NCI-H524 (cell line): ENCODE measurements at regions not wholly inside any gene's neighbourhood (a gene's known extent, or its start where the extent isn't known, plus 50 kb on each side); places are given as distances from the start of the nearest gene placed in this dataset.
"Not testable (repeated sequence)": the region's sequence is repeated elsewhere in the genome, so short reads cannot be mapped to it uniquely, and the experiment has no call there.

Experiments
- DNase-seq, 2 experiments: peaks; one replicate each; lab custom pipeline; 2025; lab: John Stamatoyannopoulos, UW

DNA sequence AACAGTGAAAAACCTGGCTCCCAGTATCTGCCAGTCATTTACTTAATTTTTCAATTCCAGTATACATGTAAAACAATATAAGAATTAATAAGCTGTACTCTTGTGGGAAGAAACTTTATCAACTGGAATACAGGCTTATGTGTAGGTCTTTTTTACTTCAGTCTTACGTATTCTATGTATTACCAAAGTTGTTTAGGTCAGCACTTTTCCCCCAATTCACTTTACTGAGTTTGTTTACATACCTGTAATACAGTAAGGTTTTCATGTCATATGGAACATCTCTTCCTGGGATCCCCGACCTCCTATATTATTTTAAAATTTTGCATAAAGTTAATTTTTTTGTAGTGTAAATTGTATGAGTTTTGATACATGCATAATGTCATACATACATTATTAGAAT is 181.8 kb upstream of the OLFM3 start:
- no peak for DNase-seq

DNA sequence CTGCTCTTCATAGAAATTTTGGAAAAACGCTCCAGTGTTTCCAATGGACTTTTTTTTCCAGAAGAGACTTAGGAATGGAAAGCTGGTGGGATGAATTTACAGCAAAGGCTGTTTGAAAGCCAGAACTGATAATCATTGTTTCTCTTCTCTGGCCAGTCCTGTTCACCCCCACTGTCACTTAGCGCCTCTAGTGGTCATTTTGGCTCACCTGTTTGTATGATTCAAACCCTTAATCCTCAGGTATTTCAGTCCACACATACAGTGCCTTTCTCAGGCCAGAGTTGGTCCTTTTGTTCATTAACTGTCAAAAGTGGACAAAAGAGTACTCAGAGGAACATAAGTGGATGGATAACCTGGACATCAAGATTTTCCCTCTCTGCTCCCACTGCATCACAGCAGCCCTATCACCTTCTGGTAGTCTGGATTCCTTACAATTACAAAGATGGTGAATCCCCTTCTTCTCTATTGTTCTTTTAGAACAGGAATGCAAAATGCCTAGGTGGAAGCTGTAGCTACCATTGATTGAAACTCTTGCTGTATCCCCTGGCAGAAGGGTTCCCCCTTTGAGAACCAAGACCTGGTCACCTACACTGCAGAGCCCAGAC is 177.6 kb upstream of the OLFM3 start:
- no peak for DNase-seq

DNA sequence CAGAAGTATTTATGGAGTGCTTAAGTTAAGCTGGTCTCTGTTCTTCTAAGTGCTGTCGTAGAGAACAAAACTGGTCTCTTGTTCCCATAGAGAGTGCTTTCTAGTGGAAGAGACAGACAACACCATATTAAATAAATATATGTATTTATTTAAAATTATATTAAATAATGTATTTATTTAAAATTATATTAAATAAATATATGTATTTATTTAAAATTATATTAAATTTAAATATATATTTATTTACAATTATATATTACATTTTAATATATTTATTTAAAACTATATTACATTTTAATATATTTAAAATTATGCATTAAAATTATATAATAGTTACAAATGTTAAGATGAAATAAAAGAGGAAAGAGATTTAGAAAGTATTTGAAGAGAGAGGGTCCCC is 175.5 kb upstream of the OLFM3 start:
- no peak for DNase-seq

DNA sequence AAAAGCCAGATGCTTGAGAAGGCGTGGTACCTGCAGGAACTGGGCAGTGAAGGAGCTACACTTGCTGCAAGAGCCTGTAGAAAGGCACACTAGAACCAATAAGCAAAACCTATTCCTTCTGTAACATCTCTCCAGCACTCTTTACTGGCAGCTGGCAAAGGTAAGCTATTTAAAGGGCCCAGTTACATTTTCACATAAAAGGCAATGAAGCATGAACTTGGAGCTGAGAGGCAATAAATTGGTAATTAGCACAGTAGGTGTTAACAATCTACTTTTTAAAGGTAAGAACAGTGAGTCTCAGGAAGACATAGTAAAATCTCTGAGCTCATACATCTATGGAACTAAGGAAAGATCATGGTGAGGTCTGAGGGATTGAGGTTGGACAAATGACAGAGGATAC is 167.1 kb upstream of the OLFM3 start:
- DNase-seq = peak; percentile 9 to 53

DNA sequence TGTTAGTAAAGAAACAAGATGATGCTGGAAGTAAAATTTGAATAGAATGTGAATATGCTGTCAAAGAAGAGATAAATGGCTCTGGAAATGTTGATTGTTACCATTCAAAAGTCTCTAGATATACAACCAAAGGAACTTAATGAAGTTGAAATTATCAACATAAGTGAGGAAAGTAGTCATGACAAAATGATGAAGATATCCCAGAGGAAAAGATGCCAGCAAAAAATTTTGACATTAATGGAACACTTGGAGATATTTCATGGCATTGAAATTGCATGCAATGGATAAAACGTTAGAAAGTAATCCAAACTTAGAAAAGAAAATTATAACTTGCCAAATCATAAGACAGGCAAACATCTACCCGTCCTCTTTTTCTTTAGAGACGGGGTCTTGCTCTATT is 154.5 kb upstream of the OLFM3 start:
- no peak for DNase-seq

DNA sequence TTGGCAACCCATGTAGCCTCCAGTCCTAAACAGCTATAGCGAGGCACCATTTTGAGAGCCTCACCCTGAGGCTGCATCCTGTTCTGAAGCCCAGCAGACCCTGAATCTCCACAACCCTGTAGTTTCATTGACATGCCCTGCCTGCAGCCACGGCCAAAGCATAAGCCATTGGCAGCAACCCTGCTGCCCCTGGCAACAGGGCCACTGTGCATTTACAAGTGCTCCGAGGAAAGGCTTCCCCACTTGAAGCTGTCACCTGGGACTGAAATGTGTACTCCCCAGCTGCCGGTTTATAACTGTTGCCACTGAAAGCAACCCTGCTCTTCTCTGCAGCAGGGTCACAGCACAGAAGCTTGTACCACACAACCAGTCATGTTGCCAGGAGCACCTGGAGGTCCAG is 124.2 kb upstream of the OLFM3 start:
- DNase-seq = peak; percentile 47 to 76

DNA sequence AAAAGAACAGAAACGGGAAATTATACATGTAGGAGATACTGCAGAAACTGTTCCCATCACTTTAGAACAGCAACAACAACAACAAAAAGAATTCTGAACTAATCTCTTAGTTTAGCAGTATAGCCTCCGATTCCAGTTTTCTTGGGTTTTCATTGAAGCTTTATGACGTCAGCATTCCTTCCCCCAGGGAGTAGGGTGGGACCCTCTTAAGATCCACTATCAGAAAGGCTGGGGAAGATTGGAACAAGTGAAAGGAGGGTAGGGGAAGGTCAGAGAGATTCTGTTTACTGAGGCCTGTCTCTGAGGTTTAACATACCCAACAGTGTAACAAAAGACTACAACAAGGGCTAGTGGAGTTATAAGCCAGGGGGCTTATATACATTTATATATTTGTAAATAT is 121.4 kb upstream of the OLFM3 start:
- DNase-seq = no peak

DNA sequence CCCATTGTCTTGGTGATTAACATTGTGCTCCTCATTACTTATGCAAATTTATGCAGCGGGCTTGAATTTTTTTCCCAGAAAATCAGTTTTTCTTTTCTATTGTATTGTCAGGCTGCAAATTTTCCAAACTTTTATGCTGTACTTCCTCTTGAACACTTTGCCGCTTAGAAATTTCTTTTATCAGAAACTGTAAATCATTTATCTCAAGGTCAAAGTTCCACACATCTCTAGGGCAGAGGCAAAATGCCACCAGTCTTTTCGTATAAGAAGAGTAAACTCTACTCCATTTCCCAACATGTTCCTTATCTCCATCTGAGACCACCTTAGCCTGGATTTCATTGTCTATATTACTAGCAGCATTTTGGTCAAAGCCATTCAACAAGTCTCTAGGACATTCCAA is 113.9 kb upstream of the OLFM3 start:
- DNase-seq = no peak

DNA sequence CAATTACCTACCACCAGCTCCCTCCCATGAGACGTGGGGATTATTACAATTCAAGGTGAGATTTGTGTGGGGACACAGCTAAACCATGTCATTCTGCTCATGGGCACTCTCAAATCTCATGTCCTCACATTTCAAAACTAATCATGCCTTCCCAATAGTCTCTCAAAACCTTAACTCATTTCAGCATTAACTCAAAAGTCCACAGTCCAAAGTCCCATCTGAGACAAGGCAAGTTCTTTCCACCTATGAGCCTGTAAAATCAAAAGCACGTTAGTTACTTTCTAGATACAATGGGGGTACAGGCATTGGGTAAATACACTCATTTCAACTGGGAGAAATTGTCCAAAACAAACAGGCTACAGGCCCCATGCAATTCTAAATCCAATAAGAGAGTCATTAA is 112.8 kb upstream of the OLFM3 start:
- DNase-seq = not testable (repeated sequence)

DNA sequence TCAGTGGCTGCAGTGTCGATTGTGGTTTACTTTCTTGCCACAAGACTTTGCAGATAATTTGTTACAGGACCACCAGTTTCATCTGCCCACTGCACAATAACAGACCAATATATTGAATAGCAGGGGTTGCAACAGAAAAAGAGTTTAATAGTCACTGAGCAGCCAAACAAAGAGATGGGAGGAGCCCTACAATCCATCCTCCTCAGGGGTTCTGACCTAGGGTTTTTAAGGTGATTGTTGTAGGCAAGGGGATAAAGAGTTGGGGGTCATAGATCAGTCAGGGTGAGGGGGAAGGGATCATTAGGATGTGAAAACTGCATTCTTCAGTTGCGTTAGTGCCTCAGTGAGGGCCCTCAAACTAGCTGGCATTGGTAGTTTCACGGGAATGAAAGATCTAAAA is 110.7 kb upstream of the OLFM3 start:
- no peak for DNase-seq

DNA sequence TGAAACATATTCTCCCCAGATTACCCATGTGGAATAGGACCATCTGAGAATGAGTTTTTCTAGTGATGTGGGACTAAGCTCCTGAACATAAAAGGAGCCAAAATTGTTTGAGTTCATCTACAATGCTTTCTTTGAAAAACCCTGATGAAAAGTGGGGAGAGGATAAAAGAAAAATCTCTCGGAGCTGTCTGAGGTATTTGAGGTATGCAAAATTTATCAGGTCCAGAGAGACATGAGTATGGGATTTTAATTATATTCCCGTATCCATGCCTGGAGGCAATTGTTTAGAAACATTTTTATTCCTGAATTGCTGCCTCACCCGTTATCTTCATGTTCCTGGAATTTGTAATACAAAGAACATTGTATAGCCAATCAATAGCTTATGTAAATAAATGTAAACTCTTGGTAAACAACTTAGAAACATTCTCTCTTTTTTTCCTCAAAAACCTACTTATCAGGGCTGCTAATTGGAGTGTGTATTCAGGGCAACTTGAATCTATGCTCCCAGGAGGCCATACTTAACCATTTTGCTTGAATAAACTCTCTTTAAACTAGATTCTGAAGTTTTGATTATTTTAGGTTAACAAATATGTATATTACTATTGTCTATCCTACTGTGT is 109.3 kb upstream of the OLFM3 start:
- DNase-seq = no peak

DNA sequence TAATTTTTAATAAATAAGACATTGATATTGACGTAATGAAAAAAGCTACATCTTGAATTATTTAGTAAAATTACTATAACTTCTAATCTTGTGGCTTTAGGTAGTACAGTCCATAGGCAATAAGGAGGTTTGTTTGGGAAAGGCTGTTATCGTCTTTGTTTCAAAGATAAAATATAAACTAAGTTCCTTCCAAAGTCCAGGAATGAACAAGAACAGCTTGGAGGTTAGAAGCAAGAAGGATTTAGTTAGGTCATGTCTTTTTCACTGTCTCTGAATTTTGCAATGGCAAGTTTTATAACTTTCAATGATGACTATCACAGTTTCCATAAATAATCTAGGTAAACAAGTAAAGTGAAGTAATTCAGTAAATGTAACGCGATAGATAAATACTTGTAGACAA is 106.9 kb upstream of the OLFM3 start:
- DNase-seq = no peak

DNA sequence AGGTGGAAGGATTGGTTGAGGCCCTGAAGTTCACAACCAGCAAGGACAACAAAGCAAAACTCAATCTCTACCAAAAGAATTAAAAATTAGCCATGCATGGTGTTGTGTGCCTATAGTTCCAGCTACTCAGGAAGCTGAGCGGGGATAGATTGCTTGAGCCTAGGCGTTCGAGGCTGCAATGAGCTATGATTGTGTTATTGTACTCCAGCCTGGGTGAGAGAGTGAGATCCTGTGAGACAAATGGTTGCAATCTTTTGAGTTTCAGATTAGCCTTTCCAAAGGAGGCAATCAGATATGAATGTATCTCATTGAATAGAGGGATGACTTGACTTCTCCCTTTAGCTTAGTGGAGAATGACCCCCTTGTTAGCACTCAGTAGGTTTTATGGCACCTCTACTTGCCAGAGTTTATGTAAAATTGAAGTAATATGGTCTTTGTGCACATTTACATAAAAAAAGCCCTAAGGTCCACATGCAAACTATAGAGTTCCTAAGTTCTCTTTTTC is 105.6 kb upstream of the OLFM3 start:
- no peak for DNase-seq

DNA sequence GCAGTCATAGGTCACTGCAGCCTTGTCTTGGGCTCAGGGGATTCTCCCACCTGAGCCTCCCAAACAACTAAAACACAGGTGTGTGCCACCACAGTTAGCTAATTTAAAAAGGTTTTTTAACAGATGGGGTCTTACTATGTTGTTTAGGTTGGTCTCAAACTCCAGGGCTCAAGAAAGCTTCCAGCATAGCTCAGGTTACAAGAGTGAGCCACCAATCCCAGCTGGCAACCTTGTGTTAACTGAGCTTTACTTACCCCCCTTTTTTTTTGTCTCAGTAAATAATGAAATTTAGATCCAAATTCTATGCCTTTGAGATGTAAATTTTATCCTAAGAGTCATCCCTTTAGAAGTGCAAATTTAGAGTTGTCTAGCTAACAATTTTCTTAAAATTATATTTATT is 103.9 kb upstream of the OLFM3 start:
- peak in 1 of 2 experiments; percentile 30 for DNase-seq

DNA sequence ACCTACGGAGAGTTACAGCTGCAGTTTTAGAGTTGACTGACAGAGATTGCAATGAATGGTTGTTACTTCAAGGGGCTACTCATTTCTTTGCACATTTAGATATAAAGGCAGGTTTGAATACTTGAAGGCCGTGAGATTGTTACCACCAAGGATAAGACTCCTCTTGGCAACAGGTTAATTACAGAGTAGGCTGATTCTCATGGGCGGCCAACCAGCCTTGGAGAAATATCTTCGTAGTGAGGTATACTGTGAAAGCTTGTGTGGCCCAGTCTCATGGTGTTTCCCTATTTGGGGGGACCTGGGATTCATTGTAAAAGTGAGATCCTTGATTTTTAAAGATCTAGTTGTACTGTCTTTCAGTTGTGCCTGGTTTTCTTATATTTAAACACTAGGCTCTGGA is 103.2 kb upstream of the OLFM3 start:
- DNase-seq = no peak

DNA sequence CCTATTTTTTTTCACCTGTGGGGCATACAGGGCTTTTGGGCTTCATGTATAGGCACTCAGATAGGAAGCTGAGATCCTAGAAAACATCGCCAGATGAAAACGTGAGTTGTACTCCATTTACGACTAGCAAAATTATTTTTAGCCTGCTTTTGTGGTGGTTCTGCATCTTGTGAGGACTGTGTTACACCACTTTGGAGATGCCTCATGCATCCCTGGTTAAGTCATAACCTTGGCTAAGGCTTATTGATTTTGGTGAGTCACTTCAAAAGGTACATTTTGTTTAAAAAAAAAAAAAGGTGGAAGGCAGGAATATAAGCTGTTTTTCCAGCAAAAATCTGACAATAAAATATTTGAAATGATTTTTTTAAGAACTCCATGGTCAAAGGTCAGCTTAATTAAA is 101.8 kb upstream of the OLFM3 start:
- no peak for DNase-seq

DNA sequence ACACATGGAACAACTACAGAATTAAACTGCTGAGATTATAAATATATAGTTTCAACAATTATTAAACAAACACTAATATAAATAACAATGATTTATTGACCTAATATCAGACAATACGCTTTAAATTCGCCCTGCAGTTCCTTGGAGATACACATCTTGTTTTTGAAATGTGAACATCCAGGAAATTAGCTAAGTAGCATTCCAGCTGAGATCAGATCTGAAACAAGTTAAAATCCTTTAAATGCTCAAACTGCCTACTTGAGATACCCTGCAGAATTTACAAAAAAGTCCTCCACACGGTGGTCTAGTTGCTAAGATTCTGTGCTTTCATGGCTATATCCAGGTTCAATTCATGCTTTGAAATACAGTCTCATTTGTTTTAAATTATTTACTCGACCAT is 101.4 kb upstream of the OLFM3 start:
- DNase-seq = no peak

DNA sequence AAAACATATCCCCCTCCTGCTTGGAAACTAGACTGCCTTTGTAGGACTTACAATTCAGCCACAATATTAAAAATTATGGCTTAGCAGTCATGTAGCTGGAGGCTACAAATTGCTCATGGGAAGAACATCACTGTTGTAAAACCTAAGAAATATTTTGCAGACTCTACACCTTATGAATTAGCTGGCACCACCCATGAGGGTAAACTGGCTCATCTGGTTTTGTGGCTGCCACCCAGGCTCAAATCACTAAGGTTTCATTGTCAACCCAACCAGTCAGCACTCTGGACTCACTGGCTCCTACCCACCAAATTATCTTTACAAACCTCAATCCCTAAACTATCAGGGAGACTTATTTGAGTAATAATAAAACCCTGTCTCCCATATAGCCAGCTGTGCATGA is 100.7 kb upstream of the OLFM3 start:
- no peak for DNase-seq

DNA sequence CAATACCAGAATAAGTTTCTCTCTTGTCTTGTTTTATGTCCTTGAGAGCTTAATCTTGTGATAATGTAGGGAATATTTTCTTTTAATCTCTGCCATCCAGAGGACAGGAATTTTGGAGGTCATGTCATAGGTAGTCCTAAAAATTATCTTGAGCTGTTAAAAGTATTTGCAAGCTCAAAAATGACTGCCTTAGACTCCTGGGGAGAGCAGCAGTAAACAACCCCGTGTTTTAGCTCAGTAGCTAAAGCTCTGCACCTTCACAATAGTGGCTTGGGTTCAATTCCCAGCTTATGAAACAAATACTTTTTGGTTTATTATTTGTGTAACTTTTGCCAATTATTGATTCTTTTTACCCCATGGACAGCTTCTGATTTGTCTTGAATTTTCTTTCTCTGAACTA is 99.4 kb upstream of the OLFM3 start:
- no peak for DNase-seq

DNA sequence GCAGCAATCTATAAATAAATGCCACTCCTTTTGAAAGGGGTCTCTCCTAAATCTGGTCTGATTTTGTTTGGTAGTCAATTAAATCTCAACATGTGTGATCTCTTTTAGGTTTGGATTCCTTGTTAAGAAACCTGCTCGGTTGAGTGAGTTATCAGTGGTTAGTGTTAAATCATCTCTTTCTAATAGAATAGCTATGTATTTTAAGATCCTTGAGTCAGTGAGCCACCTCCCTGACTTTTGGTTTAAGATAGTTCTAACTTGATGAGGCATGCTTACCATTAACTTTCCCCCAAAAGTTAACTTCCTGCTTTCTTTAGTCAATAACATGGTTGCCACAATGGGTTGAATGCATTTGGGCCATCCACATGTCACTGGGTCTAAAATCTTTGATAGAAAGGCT is 93.1 kb upstream of the OLFM3 start:
- no peak for DNase-seq

DNA sequence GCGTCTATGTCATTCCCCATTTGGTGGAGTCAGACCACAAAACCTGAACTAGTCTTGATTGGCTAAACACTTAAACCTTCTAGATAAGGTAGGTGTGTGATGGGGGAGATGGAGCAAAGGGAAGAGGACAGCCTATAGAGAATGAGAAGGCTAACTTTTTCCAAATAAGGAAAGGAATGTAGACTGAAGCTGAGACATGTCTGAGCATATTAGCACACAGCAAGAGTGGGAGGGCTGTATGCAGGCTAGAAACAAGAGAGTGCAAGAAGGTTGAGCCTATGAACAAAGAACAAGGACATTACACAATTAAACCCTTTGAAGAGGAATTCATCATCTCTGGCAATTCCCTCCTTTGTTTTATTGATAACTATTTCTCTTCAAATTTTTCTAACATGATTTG is 89.2 kb upstream of the OLFM3 start:
- DNase-seq = no peak

DNA sequence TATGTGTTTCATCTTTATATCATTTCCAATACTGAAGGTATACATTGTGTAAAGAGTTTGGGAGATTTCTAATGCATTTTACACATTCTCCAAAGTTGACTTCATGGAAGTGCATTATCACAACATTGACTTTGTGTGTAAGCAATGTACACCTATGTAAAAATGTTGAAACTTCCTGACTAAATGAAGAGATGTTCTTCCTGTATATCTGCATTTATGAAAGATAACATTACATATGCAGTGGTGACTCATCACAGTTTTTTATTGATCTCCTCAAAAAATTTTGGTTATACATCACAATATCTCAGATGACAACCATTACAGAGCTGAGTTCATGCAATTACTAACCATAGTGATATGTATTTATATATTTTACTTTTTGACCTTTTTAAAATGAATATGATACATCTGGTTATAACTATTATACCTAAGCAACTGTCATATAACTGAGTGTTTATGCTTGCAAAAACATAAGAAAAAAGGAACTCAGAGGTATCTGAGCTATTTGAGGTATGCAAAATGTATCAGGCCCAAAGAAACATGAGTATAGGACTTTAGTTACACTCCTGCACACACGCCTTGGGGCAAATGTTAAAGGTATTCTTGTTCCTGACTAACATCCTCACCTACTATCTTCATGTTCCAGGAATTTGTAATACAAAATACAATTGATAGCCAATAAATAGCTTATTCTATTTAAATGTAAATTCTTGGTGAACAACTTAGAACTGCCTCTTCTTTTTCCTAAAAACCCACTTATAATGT is 88.2 kb upstream of the OLFM3 start:
- DNase-seq = no peak

DNA sequence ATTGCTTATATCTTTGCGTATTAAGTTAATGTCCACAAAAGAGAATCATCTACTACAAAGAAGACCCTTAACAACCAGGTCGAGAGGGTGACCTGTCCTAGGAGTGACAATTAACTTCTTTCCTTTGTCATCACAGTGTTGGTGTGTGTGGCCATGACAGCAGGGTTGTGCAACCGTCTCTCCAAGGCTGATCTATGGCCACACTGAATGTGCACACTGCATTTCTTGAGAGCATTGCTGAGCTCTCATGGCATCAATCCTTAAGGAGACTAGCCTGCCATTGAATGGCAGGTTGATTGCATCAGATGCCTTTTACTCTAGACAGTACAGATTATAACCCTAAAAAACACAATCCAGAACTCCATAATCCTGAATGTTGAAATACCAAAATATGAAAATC is 86.5 kb upstream of the OLFM3 start:
- no peak for DNase-seq

DNA sequence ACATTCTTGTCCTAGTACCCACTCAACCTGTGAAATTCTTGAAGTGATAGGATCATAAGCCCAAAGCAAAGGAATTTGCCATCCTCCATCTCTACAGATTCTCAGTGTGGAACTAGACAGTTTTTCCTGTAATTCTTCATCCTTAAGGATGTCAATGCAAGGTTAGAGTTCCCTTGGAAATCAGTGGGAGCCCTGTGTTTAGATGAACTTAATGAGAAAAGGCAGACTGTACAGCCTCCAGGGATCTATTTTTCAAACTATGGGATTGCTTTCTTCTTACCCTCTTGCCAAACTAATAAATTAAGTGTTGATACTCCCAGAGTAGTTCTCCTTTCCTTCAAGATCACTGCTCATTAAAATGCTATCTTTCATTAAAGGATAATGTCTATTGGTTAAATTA is 78.1 kb upstream of the OLFM3 start:
- DNase-seq = no peak
